Hippocampal formation (tissue), 2 donors: ENCODE measurements at regions not wholly inside any gene's neighbourhood (a gene's known extent, or its start where the extent isn't known, plus 50 kb on each side); places are given as distances from the start of the nearest gene placed in this dataset.

Experiments
- DNase-seq, 2 donors: peaks; one replicate each; lab custom pipeline; 2025; lab: John Stamatoyannopoulos, UW

GRCh38 chr14:53462931-53463778 lies 310.0 kb upstream of the DDHD1 start:
- DNase-seq: no peak

GRCh38 chr14:53461858-53462257 lies 308.7 kb upstream of the DDHD1 start:
- DNase-seq: no peak

DNA sequence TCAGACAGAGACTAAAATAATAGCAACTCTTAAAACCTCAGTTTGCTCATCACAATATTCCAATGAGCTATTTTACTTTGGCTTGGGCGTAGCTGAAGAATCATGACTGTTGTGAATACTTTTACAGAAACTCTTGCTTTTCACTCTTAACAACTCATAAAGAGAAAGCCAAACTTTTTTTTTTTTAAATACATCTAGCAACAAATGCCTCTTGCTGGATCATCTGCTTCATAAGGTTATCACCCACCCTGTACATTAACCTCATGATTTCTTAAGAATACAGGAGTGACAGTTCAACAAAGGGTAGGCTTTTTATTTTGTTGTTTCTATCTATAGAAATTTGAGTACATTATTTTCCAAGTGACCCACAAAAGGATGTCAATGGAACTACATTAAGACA lies 307.4 kb upstream of the DDHD1 start:
- no peak for DNase-seq

DNA sequence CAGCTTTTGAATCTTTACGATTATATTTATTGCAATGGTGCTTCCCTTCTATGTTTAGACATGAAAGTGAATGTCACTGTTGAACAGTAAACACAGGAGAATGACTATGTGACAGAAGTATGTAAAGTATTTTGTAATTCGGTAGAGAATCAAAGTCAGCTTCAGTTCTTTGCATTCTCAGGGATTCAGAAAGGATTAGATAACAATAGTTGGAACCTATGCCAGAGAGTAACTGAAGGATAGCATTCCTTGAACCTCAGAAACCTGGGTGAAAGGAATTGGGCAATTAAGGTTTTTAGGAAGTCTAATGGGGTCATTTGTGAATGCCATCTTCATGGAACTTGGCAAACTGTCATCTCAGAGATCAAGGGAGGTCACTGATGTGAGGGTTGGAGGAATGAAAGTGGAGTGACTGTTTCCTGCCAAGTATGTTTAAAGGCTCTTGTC lies 305.3 kb upstream of the DDHD1 start:
- DNase-seq: no peak

DNA sequence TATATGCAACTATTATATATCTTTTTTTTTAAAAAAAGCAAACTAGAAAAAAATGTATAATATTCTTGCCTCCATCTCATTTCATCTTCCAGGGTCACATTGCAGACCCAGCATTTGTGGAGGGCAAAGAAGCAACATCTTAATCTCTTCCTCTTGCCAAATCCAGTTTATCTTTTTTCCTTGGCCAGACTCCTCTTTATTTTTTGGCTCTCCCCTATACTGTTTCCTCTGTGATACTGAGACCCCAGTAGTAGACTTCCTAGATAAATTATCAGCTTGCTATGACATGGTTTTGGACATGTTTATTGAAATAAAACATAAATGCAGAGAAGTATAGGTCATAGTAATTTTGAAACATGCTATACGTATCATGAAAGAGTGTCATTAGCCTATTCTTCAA lies 303.8 kb upstream of the DDHD1 start:
- no peak for DNase-seq

DNA sequence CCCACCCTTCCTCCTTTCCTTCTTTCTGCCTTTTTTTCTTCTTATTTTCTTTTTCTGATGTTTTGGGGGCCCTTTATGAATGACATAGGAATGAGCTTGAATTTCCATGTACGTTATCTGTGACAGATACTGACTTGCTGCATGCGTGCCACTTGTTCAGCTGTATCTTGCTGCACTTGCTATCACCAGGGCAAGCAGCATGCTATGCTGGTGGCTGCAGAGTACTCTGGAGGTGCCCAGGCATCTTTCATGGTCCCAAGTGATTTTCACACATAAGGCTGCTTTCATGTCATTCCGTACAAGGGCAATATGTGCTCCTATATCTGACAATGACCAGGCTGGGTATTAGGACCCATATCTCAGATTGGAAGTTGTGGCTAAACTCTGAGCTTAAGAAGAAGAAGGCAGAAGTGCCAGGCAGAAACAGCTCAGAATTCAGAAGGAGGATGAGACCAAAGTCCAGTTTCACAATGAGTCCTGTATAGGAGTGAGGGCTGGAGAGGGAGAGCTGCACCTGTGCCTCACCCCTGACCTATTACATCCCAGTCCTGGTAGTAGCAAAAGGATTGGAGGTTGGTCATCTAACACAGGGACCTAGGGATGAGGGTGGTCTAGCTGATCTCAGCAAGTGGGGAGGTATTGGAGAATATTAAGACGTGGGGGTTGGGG lies 299.0 kb upstream of the DDHD1 start:
- DNase-seq: no peak

DNA sequence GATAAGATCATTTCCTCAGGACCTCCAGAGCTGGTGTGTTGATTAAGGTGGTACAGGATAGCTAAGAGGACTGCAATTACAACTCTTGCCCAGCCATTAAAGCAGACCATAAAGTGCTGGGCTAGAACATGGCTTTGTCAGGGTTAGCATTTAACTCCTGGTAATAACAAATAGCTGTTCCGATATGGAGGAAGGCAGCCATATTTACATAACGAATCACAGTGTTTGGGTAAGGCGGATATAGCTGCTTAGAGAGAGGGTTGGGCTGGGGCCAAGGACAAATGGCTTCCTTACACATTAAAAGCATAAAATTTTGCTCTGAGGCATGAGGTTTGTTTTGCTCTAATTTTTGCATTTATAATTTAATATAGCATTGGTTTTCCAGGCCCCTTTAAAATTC lies 297.7 kb upstream of the DDHD1 start:
- no peak for DNase-seq

DNA sequence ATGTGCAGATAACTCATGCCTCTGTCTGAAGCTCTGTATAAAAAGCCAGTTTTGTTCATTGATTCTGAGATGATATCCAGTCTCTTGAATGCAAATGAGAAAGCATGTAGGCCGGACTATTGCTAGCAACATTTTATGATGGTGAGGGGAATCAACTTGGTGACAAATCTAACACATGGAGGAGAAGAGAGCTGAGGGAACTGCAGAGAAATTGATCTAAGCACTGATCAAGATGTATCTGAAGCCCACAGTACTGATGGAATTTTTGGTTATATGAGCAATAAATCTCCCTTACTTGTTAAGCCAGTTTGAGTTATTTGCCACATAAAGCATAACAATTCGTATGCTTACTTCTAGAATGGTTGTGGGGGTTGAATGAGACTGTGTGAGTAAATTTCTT lies 295.6 kb upstream of the DDHD1 start:
- no peak for DNase-seq

DNA sequence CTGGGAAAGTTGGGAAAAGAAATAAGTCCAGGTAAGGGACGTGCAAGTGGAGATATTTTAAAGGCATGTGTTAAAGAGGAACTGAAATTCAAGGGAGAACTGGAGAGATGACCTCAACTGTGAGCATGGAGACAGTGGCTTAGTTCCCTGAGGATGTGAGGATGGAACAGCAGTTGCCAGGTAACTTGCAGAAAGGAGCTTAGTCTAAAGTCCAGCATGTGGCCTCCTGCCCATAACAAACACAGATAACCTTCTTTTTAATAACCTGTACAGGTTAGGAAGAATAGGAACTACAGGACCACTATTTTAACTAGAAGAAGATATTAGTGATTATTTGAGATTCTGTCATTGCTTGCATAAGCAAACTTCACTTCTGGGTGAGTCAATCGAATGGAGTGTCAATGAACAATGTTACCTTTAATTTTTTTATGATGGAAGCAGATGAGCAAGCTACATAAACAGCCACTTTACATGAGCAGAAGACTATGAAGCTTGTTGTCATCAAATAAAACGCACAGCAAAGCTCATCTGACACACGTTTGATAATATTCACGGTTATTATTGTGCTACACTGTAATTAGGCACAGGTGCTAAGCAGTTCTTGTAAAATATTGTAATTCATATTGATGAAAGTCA lies 291.7 kb upstream of the DDHD1 start:
- no peak for DNase-seq

DNA sequence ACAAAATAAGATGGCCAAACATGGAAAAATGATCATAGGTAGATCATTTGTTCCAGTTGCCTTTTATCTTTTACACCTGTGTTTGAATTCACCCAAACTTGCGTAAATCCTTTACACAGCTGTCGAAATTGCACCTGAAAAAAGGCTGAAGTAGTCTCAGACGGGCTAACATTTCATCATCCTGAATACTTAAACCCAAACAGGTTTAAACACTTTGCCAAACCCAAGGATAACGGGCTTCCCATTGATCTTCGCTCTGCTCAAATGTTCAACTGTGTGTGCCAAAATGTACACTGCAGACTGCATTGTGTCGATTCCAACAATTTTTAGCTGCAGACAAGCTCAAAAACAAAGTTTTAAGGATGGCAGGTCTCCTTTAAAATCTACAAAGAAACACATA lies 288.7 kb upstream of the DDHD1 start:
- DNase-seq: no peak

- no peak for DNase-seq
Observed at GRCh38 chr14:53437858-53438257, 284.7 kb upstream of the DDHD1 start.

DNA sequence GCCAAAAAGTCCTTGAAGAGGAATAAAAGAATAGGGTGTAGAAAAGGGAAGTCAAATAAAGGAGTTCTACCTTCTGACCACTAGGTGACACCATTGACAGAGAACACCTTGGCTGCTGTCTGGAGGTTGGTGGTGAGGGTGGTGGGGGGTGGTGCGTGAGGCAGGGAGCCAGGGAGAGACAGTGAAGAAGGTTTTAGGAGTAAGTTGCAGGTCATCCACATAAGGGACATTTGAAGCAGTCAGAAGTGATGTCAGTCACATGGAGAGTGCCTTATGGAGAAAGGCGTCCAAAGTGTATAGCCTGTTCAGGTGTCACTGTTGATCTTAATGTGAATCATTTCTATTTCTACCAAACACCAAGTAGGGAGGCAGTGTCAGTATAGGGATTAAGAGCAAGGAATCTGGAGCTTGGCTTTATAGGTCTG lies 279.3 kb upstream of the DDHD1 start:
- DNase-seq: no peak

DNA sequence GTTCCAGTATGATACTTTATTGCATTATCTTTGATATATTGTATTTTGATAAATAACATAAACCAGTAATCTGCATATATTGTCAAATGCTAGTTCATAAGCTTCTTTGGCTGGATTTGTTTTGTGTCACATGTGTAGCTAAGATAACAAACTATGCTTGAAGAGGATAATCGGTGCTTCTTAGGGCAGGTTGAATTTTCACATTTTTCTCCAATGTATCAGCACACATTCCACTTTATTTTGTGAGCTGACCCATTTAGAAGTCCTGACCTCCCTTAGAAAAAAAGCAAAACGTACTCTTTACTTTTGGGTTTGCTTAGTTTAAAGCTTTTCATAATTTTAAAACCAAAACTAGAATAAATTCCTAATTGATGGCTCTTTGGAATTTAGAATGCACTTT lies 277.7 kb upstream of the DDHD1 start:
- DNase-seq: no peak

DNA sequence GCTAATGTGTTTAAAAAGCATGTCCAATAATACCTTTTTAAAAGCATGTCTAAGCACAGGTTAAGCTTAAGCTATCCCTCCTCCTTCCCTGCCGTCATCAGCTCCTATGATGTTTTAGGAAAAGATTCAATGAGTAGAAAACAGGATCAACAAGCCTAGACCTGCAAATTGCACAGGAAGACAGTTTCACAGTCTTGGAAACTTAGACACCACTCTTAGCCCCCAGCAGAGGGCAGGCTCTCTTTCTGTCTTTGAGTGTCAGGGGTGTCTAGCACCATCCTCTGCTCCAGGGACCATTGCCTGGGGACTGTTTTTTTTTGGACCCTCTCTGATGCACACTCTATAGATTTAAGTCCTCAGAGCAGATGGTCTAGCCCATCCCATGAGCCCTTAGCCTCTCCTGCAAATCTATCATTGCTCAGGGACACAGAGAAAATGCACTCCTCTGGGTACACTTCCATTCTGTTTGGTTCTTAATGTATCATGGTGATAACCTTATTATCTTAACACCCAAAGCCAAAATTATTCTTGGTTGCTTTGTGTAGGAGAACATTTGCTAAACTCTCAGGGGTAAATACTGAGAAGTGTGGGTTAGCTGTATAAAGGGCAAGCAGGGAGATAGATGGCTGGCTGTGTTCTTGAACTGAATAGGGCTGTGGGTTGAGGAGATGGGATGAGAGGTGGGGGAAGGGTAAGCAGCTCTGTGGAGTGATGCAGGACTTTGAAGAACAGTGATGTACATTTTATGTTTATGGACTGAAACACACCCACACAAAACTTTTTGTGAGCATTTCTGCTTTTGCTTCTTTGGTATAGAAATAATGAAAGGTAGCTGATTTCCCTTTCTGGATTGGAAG lies 259.9 kb upstream of the DDHD1 start:
- DNase-seq: no peak

DNA sequence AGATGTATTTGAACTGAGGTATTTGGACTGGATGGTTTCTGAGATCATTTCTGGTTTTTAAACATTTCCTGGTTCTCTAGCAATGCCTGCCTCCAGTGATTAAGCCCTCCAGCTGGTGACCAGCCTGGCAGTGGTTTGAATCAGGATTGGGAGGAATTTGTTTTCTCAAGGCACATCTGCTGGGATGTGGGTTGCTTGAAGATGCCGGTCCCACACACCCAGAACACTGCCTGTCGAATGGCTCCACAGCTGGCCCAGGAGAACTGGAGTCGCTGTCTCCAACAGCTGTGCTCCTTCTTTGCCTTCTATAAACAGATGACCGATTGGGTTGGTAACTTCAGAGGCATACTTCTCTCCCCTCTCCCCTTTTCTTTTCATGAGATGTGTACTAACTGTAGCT lies 258.0 kb upstream of the DDHD1 start:
- no peak for DNase-seq

- DNase-seq: no peak
Observed at GRCh38 chr14:53409969-53410368, 256.8 kb upstream of the DDHD1 start.

DNA sequence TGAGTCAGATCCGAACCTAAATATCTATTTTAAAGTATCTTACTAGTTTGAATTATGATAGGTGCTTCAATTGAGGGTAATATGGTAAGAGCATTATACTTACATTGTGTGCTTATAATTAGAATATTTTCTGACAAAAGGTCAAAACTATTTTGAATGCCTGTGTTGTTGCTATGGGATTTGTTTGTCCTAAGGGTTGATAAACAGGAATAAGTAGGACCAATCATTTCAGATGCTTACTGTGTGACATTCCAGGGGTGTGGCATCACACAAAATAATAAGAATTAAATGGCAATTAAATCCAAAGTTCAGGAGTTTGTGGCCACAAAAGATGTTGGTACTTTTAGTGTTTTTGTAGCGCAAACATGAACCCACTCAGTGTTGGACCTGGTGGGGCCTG lies 256.2 kb upstream of the DDHD1 start:
- no peak for DNase-seq

DNA sequence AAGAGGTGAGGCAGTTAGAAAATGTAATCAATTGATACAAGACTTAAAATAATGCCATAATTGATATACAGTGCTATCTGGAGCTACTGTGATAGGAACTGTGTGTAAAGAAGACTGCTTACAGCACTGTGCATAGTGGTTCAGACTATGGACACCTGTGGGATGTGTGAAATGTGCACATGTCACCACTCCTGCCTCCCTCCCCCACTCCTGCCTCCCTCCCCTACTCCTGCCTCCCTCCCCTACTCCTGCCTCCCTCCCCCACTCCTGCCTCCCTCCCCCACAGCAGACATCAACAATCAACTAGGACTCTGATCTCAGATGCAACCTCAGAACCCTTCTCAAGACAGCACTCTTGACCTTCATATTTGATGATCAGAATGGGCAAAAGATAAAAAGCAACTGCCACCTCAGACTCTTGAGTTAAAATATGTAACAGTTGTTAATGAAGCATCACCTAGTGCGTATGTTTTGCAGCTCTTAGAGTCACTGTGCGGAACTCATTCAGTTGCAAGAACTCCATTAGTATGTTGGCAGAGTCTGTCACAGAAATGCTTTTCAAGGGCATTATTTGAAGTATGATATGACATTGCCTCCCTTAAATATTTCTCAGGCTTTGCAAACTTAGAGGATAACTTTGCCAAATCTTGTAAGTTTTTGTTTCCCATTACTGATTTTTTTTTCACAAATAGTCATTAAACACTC lies 255.2 kb upstream of the DDHD1 start:
- no peak for DNase-seq

DNA sequence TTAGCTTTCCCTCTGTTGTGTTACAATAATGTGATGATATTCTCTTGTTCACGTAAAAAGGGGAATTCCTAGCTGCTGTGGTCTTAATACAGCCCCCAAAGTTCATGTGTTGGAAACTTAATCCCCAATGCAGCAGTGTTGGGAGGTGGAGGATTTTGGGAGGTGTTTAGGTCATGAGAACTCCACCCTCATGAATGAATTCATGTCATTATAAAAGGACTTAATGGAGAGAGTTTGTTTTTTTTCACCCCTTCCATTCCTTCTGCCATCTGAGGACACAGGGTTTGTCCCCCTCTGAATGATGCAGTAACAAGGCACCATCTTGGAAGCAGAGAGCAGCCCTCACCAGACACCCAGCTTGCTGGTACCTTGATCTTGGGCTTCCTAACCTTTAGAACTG lies 253.4 kb upstream of the DDHD1 start:
- DNase-seq: no peak

DNA sequence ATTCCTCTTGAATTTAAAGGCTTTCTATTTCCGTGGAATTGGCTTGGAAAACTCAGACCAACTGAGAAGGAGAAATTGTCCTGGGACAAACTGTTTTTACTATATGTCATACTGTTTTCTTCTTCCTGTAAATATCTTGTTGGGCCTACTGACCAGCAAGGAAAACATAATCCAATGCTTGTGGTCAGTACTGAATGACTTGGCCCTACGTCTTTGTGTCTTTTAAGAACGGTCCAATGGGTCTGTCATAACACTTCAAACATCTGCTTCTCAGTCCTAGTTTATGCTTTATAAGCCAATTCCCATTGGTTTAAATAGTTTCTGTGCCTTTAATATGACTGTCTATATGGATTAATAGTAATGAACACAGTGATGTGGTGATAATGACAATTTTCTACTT lies 248.5 kb upstream of the DDHD1 start:
- DNase-seq: no peak

GRCh38 chr14:53399057-53399456 lies 245.9 kb upstream of the DDHD1 start:
- no peak for DNase-seq
